GM18505 (cell line): ENCODE measurements at regions not wholly inside any gene's neighbourhood (a gene's known extent, or its start where the extent isn't known, plus 50 kb on each side); places are given as distances from the start of the nearest gene placed in this dataset.

Experiments
- ATAC-seq: cut with Tn5 transposase; IDR thresholded peaks from one replicate; pipeline ENCODE4 v1.9.1; 2021; ENCODE audit not compliant: unreplicated experiment
- POLR2A ChIP-seq: IDR thresholded peaks from 4 replicates; pipeline ENCODE4 v1.6.1; 2011; ENCODE audit warnings: borderline replicate concordance; ENCODE audit not compliant: insufficient read depth, insufficient read length; ENCODE audit errors: extremely low read depth

DNA sequence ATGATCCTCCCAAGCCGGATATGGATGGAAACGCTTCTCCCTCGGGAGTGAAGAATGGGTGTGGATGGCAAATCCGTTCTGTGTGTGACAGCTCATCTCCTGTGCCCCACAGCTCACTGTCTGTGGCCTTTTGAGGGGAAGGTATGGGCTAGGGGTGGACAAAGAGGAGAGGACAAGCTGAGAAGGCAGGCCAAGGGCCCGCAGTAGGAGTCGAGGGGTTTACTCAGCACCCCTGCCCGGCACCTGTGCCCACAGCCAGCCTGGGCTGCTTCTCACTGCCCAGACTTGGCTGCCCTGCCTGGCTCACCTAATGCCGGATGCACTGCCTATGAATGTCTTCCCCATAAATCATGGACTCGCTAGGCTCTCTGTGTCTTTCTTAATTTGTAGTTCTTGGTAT, 503.8 kb downstream of the TCERG1L start:
- TF ChIP-seq POLR2A = no peak
- ATAC-seq = no peak

DNA sequence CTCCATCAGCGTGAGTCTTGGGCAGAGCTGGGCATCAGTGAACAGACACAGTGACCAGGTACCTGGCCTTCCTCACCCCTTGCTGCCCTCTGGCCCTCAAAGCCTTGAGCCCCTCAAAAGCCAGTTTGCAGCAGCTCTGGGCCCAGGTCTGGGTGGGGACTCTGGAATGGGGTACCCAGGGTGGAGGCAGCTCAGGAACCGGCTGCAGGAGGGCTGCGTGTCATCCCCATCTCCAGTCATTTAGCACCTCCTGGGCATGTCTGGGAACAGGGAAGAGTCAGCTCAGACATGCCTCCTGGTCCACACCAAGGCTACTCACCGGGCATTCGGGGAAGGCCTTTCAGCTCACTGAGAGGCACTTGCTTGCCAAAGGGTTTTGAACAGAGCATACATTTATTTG, 503.3 kb downstream of the TCERG1L start:
- ATAC-seq = no peak
- no peak for TF ChIP-seq POLR2A

DNA sequence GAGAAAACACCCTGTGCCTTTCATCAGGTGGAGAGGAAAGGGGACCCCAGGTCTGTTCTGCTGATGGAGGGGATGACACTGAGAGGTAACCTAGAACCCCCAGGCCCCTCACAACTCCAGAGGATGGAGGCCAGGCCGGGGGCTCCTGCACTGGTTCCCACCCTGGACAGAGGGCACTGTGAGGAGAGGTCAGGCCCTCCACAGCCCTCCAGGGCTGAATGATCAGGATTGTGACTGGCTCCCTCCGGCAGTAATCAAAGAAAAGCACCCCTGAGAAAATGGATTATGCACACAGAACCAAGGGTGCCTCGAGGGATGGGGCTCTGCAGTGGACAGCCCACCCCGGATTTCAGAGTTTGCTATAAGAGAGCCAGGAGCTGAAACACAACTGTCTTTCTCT, 502.8 kb downstream of the TCERG1L start:
- ATAC-seq = no peak
- TF ChIP-seq POLR2A = no peak

DNA sequence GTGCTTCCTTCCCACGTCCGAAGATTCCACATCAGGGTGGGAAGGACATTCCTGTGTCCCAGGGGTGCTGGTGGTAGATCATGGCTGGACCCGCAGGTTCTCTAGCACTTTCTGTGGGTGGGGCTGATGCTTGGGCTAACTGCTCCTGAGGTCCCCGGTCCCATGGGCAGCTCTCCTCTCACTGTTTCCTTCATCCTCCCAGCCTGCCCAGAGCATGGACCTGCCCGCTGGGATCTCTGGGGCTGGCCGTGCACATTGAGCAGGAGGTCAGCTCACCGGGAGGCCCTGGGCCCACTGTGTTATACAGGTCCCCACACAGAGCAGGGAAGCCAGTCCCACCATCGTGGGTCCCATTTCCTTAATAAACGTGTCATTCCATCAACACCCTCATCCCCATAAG, 502.3 kb downstream of the TCERG1L start:
- TF ChIP-seq POLR2A = no peak
- no peak for ATAC-seq

DNA sequence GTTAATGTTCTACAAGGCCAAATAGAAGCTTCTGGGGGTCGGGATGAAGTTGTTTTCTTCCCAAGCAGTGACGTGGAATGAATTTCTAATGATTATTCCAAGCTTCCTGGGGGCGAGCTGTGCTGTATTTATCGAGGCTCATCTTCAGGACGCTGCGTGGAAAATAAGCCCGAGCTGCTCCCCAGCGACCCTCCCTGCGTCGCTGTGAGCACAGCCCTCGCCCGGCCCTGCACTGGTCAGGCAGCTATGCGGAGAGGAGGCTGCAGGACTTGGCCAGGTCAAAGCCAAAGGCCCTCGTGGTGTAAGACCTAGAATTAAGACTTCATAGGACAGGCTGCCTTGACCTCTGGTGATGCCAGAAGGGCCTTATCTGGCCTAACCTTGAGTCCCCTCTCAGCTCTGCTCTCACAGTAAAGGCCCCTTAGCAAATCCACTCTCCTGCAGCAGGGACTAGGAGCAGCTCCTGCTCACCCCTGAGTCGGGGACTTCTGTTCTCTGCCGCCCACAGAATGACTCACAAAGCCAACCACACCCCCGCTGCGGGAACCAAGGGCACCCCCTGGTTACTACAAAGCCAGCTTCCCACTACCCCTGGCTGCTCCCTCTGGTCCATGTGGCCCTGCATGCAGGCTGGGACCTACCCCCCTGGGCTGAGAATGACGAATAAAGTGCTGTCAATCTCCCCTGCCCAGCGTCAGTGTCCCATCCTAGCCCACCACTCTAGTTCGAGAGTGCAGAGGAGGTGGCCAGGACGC, 501.6 kb downstream of the TCERG1L start:
- TF ChIP-seq POLR2A = no peak
- ATAC-seq = no peak

DNA sequence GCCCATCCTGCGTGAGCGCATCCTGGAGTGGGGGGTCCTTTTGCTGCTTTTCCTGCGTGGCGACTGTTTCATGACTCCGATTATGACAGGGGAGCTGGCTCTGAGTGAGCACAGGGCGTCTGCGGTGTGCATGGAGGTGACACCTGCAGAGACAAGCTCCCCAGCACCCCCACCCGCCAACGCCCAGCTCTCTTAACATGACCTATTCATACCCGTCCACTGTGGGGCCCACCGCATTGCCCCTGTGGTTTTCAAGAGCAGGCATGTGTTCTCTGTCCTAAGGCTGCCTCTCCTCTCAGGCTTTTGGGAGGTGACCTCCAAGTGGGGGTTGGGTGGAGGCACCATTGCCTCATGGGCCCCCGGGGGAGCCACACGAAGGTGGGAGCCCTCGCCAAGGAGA, 500.7 kb downstream of the TCERG1L start:
- TF ChIP-seq POLR2A = no peak
- ATAC-seq = no peak

DNA sequence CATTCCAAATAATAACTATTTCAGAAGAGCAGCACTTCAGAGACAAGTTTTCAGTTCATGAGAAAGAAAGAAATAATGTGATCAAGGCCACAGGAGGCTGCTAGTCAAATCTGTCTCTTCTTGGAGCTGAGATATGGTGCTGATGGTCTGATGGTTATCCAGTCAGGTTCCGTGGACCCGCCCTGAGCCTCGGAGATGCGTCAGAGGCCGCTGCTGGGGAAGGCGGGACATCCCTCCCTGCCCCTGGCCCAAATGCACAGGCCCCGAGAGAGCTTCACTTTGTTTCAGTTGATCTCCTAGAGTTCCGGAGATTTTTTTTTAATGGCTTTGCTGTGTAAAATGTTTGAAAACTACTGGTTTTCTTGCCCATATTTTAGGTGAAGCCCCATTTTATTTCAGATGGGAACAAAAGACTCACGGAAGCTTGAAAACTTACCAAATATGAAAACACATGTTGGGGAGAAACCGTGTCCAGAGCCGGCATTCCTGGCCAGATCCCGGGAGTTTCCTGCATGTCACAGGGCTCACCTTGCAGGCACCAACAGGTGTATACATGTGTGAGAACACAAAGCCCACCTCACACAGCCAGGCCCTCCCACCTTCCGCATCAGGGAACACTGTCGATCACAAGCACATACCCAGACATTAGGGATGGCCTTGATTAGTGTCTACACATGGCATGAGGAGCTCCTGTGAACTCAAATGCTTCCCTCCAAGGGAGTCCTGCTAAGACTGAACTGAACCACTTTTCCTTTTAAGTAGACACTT, 499.0 kb downstream of the TCERG1L start:
- ATAC-seq = no peak
- no peak for TF ChIP-seq POLR2A

DNA sequence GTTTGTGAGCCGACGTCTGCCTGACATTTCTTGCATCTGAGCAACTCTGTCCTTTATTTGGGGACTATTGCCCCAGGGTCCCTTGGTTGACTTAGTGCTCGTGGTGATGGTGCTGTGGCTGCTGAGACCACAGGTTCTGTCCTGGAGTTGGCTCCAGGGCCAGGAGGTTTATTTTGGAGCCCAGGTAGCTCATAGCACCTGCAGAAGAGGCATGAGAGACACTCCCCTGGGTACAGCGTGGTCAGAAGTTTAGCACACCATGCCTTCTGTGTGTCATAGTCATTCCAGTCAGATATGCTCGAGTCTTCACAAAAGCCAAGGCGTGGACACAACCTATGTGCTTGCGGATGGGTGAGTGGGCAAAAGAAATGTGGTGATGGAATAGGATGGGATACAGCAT, 496.9 kb downstream of the TCERG1L start:
- TF ChIP-seq POLR2A = no peak
- no peak for ATAC-seq

DNA sequence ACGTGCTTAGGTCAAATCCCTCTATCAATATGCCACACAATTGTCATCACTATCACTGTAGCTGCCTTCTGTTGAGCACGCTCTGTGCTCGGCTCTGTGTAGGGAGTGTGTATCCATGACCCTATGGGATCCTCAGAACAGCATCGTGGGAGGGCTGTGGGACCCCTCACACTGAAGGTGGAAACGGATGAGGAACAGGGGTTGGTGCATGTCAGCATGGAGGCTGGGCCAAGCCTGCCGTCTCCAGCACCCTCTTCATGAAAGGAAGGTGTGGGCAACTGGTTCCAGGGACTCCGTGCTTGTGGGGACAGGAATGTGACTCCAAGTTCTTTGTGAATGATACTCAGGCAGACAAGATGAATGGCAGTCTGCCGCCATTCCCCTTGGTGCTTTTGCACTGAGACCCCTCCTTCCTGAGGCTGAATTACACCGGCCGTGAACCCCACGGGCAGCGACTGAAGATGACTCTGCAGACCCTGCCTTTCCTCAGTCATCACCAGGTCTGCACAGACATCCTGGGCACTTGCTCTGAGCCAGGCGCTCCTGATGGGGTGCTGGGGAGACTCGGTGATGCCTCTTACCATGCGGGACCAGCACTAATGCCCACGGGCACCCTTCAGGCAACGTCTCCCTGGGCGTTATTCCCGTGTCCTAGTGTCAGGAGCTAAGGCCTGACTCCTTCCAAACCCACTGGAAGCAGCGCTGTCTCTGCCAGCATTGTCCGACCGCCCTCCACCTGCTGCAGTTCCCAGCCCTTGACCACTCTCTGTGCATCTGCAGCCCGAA, 495.2 kb downstream of the TCERG1L start:
- no peak for ATAC-seq

DNA sequence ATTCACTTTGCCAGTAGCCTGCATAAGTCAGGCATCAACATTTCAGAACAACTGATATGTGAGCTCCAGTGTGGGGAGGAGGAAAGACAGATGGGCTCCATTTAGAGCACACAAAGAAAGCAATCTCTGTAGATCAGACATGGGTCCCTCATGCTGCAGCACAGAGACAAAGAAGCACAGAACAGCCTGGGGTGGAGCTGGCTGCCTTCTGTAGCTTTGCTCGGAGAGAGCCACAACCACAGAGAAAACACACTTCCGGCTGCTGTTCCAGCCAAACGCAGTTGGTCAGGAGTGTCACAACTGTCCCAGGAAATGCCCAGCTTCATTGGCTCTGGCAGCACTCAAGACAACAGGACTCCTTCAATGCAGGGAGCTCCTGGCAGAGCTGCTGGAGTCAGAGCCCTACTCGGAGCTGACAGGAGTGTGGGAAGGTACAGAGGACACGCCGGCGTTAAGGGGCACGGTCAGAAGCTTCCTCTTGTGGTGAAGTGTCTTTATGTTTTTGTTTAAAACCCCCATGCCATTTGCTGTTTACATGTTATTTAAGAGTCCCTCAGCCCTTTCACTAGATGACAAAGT, 494.4 kb downstream of the TCERG1L start:
- no peak for ATAC-seq
- TF ChIP-seq POLR2A = no peak

More for the DNA sequence above, 495.2 kb downstream of the TCERG1L start:
- no peak for TF ChIP-seq POLR2A

DNA sequence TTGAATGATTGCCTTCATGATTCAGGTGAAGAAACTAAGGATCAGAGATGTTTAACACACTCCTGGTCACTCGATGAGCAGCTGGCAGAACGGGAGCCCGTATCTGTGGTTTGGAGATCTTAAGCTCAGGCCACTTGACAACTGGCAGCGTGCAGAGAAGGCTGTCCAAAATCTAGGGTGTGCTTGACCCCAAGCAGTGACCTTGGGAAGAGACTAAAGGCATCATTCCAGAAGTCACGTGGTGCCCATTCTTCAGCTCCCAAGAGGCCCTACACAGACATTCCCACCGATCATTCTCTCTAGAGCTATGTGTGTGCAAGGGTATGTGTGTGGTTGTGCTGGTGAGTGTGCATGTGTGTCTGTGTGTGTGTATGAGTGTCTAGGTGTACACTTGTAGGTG, 493.8 kb downstream of the TCERG1L start:
- TF ChIP-seq POLR2A = no peak
- no peak for ATAC-seq

DNA sequence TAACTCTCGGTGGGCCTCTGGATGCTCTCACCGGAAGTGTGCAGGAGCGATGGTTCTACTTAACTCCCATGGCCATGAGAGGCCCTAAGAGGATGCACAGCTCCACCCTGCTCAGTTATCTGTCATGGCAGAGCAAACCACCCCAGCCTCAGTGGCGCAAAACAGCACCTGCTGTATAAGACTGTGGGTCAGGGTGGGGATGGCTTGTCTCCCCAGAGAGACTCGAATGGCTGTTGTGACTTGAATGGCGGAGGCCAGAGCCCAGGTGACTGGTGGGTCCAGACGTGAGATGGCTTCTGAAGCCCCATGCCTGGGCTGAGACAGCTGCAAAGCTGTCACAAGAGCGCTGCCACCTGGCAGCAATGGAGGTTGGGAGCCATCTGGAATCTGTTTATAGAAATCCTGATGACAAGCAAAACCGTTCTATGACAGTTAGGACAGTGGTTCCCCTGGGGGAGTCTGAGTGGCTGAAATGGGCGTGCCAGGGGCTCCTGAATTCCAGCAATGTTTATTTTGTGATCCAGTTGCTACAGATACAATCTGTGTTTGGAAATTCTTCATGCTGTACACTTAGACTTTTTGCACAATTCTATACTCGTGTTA, 490.5 kb downstream of the TCERG1L start:
- TF ChIP-seq POLR2A = no peak
- no peak for ATAC-seq
